GM08714 (cell line): ENCODE measurements at regions not wholly inside any gene's neighbourhood (a gene's known extent, or its start where the extent isn't known, plus 50 kb on each side); places are given as distances from the start of the nearest gene placed in this dataset.

ENCODE experiments used
- H3K4me3 ChIP-seq: fragments of 200-500 bp; sonication (Bioruptor generic); 2 replicates; pipeline ENCODE4 v1.5.1; 2014; ENCODE audit warnings: mild to moderate bottlenecking, low read length, inconsistent platforms
- ZNF274 ChIP-seq: IDR thresholded peaks from 2 replicates; pipeline ENCODE4 v1.6.1; 2012; ENCODE audit warnings: mild to moderate bottlenecking, low read depth, low read length

- TF ChIP-seq ZNF274 = no peak
- H3K4me3 ChIP-seq = no peak overlapping the region
Observed at GRCh38 chr16:17776465-17776864, 305.7 kb upstream of the XYLT1 start.

- H3K4me3 ChIP-seq = no peak overlapping the region
- TF ChIP-seq ZNF274 = no peak
Observed at GRCh38 chr16:17775061-17775460, 304.3 kb upstream of the XYLT1 start.

GRCh38 chr16:17773698-17774101 lies 302.9 kb upstream of the XYLT1 start:
- TF ChIP-seq ZNF274 = no peak
- H3K4me3 ChIP-seq = no peak overlapping the region

- no peak for TF ChIP-seq ZNF274
- no peak overlapping the region for H3K4me3 ChIP-seq
Observed at GRCh38 chr16:17770104-17770503, 299.3 kb upstream of the XYLT1 start.

- no peak for TF ChIP-seq ZNF274
- no peak overlapping the region for H3K4me3 ChIP-seq
Observed at GRCh38 chr16:17769065-17769464, 298.3 kb upstream of the XYLT1 start.

- no peak for TF ChIP-seq ZNF274
Observed at GRCh38 chr16:17768257-17768656, 297.5 kb upstream of the XYLT1 start.

GRCh38 chr16:17766012-17766411 lies 295.3 kb upstream of the XYLT1 start:
- H3K4me3 ChIP-seq = no peak overlapping the region

More at GRCh38 chr16:17768257-17768656, 297.5 kb upstream of the XYLT1 start:
- H3K4me3 ChIP-seq = no peak overlapping the region

GRCh38 chr16:17759451-17760390 lies 289.0 kb upstream of the XYLT1 start:
- TF ChIP-seq ZNF274 = no peak
- no peak overlapping the region for H3K4me3 ChIP-seq

More at GRCh38 chr16:17766012-17766411, 295.3 kb upstream of the XYLT1 start:
- TF ChIP-seq ZNF274 = no peak

GRCh38 chr16:17757808-17758207 lies 287.0 kb upstream of the XYLT1 start:
- no peak overlapping the region for H3K4me3 ChIP-seq
- no peak for TF ChIP-seq ZNF274

GRCh38 chr16:17755158-17755557 lies 284.4 kb upstream of the XYLT1 start:
- H3K4me3 ChIP-seq = no peak overlapping the region
- no peak for TF ChIP-seq ZNF274

GRCh38 chr16:17753434-17753833 lies 282.7 kb upstream of the XYLT1 start:
- no peak for TF ChIP-seq ZNF274
- H3K4me3 ChIP-seq = no peak overlapping the region

GRCh38 chr16:17749706-17750105 lies 278.9 kb upstream of the XYLT1 start:
- no peak overlapping the region for H3K4me3 ChIP-seq
- TF ChIP-seq ZNF274 = no peak

- TF ChIP-seq ZNF274 = no peak
- H3K4me3 ChIP-seq = no peak overlapping the region
Observed at GRCh38 chr16:17748044-17748719, 277.4 kb upstream of the XYLT1 start.

- H3K4me3 ChIP-seq = no peak overlapping the region
- TF ChIP-seq ZNF274 = no peak
Observed at GRCh38 chr16:17747081-17747756, 276.5 kb upstream of the XYLT1 start.

- no peak overlapping the region for H3K4me3 ChIP-seq
Observed at GRCh38 chr16:17744921-17745572, 274.3 kb upstream of the XYLT1 start.

More at GRCh38 chr16:17744921-17745572, 274.3 kb upstream of the XYLT1 start:
- no peak for TF ChIP-seq ZNF274
